ENCODE measurements at regions not wholly inside any gene's neighbourhood (a gene's known extent, or its start where the extent isn't known, plus 50 kb on each side); places are given as distances from the start of the nearest gene placed in this dataset.

DNA sequence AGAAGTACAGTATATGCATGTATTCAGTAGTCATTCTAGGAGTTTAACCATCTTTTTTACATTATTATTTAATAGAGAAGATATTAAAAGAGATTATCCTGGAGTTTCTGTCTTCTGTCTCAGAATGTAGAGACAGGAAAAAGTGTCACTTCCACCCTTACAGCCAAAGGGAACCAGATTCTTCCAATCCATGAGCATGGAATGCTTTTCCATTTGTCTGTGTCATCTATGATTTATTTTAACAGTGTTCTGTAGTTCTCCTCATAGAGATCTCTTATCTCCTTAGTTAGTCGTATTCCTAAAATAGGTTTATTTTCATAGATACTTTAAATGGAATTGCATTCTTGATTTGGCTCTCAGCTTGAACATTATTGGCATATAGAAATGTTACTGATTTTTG, 959.5 kb upstream of the PIK3C3 start:
- no peak for DNase-seq

DNA sequence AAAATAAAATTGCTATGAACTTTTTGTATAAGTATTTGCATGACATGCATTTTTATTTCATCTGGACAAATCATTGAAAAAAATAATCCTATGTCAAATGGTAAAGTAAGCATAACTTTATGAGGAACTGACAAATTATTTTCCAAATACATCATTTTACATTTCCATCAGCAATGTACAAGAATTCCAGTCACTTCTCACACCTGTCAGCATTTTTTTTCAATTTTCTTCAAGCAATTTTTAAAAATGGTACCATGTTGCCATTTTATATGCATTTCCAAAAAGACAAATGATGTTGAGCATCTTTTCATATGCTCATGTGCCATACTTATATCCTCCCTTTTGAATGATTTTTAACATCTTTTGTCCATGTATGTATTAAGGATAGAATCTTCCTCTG, 961.7 kb upstream of the PIK3C3 start:
- DNase-seq = no peak

DNA sequence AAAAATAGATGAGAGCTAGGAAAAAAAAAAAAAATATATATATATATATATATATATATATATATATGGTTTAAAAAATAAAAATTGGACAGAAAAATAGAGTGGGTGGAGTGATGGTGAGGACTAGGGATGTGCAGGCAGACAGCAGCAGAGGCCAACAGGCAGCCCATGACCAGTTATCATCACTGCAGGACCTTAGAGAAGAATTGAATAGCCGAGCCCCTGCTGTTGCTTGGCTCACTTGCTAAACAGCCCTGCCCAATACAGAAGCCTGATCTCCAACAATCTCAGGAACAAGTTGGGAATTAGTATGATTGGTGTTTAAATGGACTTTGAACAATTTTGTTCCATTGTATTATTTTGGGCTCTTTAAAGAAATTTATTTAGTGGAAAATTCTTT, 967.5 kb upstream of the PIK3C3 start:
- DNase-seq = no peak

DNA sequence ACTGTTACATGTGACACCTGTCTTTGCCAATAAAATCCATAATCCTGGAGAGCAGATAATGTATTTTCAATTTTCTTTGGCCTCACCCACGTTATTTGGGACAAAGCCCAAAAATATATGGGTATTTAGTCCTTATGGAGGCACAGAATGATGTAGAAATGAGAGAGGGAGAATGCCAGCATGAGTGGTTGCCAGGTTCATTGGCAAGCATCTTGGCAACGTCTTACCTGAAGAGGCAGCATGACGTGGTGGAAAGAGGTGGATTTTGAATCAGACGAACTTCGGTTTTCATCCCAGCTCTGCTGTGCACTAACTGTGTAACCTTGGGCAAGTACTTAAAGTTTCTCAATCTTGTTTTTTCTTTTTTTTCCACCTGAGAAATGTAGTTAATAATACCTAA, 969.6 kb upstream of the PIK3C3 start:
- DNase-seq = no peak

DNA sequence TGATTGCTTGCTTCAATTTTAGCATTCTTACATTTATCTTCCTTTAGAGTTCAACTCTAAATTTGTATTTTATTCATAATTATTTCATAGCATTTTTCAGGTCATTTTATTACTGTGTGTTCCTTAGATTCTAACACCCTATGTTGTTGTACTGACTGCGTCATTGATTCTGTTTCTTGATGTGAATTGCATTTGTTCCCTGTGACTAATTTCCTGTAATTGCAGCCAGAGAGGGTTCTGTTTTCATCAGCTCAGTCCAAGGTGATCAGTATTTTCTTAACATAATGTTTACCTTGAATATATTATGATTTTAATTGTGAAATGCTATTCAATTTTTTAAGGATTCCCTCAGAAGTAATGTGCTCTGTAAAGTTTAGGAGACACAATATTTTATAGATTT, 970.2 kb upstream of the PIK3C3 start:
- no peak for DNase-seq

DNA sequence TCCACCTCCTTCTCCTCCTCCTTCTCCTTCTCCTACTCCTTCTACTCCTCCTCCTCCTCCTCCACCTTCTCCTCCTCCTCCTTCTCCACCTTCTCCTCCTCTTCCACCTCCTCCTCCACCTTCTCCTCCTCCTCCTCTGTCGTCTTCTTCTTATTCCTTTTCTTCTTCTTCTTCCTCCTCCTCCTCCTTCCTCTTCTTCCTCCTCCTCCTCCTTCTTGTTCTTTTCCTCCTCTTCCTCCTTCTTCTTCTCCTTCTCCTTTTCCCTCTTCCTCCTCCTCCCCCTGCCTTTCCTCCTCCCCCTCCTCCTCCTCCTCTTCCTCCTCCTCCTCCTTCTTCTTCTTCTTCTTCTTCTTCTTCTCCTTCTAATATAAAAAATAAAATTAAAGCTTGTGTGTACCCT, 971.2 kb upstream of the PIK3C3 start:
- no peak for DNase-seq

DNA sequence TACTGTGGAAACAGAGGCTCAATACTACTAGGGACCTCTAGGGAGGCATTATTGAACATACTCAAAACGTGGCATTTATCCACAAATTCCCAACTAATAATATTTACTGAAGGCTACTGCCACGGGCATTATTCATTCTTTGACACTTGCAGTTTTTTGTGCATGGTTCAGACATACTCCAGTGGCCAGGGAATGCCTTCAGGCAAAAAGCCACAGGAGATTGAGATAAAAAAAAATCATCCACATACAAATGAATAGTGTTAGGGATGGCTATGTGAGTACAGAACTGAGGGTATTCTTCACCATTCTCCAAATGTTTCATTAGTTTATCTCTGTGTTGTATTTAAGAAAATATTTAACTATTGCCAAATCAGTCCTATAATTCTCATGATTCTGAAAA, 974.9 kb upstream of the PIK3C3 start:
- no peak for DNase-seq

DNA sequence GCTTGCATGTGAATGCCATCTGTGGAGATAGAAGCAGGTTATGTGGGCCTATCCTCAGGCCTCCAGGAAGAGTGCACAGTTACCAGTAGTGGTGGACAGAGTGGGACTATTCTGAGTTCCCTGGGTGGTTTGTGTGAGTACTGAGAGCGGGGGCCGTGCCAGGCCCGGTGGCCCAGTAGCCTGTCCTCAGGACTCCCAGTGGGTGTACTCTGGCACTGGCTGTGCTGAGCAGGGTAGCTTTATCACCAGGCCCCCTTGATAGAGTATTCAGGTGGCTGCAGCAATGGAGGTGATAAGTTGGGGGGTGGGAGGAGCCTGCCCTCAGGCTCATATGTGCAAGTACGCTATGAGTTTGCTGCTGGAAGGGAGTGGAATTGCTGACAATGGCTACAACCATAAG, 979.0 kb upstream of the PIK3C3 start:
- no peak for DNase-seq

DNA sequence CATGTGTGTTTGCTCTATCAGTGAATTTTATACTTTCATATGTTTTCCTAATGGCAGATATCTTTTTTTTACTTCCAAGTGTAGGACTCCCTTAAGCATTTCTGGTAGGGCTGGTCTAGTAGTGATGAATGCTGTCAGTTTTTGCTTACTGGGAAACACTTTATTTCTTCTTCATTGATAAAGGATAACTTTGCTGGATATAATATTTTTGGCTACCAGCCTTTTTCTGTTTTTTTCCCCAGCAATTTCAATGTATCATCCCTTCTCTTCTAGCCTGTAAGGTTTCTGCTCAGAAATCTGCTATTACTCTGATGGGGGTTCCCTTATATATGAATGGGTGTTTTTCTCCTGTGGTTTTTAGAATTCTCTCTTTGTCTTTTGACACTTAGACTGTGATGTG, 980.6 kb upstream of the PIK3C3 start:
- DNase-seq = no peak

DNA sequence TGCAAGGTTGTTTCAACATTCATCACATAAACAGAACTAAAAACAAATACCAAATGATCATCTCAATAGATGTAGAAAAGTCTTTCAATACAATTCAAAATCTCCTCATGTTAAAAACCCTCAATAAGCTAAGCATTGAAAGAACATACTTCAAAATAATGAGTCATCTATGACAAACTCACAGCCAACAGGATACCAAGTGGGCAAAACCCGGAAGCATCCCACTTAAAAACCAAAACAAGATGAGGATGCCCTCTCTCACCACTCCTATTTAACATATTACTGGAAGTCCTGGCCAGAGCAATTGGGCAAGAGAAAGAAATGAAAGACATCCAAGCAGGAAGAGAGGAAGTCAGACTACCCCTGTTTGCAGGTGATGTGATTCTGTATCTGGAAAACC, 992.2 kb upstream of the PIK3C3 start:
- DNase-seq = no peak

DNA sequence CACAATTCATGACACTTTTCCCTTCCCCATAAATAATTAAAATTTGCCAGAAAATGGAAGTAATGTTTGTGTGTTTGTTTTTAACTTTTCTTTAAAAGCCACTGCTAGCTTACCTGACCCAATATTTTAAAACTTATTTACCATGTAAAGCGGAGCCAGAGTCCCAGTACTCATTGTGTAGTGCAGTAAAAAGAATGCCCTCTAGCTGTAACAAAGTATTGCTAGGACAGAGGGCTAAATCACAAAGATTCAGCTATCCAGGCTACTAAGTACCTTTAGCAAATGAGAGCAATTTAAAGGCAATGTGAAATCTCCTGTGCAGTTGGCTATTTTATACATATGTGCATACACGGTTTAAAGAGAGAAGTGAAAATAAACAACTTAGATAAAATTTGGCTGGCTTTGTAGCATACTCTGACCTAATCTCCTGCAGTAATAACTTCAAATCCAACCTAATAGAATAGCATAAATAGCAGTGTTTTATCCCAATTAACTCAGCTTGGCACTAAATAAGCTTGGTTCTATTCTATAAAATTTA, 997.4 kb upstream of the PIK3C3 start:
- DNase-seq = no peak

DNA sequence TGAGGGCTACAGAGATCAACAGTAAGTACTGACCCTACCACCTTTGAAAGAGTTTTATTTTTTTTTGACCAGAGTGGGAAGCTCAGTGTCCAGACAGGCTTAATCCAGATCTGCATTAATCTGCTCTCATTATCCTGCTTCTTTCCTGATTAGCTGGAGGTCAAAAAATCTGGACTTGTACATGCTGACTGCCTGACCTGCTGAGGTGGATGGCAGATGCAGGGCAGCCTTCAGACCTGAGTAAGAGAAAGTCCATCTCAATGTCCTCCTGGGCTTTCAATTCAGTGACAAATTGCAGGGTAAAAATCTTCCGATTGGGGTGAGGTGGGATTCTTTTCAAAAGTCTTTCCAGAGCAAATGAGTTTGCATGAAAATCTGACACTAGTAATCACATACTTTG, 998.8 kb upstream of the PIK3C3 start:
- DNase-seq = no peak

DNA sequence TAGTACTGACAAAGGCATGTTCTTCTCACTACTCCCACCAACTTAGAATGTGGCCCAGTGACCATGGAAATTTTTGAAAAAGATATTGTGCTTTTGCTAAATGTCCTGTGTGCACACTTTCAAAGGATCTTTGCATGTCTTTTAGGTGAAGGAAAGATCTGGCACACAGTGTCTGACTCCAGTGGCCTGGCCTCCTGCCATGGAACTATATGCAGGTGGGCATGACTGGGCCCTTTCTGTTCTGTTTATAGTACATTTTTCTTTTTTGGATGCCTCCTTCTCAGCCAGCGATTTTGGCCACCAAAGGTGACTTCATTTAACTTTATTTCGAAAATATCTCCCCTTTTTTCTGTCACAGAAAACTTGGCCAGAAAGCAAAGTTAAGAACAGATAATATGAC, 999.7 kb upstream of the PIK3C3 start:
- DNase-seq = no peak

DNA sequence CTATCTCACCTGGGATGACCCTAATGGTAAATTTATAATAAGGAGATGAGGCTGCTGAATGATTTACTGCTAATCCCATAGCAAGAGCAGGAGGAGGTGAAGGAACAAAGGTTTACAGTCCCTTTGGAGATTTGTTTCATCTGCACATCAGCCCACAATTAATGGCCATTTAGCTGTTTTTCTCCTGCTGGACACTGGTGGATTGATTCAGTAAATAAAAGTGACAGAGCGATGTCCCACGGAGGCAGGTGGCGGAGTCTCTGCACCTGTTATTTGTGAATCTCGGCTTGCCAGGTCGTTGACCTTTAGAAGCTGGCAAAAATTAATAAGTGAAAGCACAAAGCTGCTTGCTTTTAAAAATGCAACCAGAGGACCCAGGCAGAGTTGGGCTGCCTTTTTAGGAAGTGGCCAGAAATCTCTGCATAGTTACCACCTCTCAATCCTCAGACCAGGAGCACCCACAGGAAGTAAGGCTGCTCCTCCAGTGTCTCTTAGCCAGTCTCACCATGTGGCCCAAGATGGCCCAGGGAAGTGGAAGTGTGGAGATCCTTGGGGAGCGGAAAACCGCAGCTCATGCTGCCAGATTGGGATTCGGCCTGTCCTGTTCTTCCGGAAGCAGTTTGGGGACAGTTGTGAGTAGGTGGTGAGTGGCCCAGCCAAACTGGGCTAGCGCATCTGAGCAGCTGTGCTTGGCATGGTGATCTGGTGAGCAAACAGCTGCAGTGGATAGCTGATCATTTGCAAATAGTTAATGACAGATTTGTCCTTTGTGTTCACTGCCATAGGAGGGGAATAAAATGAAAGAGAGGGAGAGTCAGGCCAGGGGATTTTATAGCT, 1005.7 kb upstream of the PIK3C3 start:
- peak; percentile 39 for DNase-seq

DNA sequence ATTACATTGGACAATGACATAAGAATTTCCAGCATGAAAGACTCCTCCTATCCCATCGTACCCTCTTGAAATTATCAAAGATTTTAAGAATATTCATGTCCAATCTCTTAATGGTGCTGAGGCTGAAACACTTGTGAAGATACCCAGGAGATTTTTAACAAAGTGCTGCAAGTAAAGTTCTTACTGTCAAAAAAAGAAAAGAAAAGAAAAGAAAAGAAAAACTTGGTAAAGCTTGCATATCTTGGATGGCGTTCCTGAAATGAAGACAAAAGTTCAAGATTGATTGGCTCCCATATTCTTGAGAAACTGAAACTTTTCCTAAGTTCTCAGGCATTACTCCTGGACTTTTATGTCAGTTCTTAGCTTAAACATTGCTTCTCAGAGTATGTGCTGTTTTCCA, 1010.5 kb upstream of the PIK3C3 start:
- no peak for DNase-seq

DNA sequence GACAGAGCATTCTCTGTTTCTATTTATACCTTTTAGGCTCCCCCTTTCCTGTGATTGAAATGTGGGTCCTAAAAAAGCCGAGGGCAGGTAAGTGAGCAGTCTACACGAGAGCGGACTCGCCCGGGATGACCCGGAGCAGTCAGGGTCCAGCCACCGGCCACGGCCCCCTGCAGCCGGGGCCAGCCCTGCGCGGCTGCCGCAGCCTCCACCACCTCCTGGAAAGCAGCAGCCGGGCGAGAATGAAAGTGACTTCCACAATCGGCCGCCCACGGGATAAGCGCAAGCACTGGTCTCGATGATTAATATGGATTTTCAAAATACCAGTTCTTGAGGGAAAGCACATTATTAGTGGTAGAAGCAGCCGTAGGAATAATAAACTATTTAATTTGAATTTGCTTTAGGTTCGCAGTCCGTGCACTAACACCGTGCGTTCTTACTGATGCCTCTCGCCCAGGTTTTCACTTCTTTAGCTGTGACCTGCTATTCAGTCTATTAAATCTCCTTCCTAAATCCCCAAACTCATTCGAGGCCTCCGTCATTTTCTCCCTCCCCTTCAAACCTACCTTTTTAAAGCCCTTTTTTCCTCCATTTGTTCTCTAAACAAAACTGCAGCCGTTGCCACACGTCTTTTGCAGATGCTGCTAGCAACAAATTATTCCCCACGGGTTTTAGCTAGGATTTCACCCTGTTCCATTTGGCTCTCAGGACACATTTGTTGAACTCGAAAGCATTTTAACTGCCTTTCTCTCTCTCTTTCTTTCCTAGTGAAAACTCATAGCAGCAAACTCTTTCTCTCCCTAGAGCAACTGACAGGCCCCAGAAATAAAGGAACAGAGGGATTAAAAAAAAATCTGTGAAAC, 1015.1 kb upstream of the PIK3C3 start:
- no peak for DNase-seq

DNA sequence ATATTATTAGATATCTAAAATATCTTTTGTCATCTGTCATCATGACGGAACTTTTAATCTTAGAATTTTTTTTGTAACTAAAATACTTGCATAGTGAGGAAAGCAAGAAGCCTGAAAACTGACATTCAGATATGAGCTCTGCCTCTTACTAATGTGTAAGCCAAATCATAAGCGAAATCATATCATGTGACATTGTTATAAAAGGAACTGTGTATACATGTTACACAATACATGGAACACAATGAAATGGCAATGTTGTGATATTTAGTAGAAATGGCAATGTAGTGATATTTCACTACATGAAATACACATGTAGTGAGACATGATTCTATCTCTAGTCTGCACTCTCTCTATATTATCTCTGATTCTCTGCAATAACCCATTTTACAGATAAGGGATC, 1016.4 kb upstream of the PIK3C3 start:
- DNase-seq = no peak

DNA sequence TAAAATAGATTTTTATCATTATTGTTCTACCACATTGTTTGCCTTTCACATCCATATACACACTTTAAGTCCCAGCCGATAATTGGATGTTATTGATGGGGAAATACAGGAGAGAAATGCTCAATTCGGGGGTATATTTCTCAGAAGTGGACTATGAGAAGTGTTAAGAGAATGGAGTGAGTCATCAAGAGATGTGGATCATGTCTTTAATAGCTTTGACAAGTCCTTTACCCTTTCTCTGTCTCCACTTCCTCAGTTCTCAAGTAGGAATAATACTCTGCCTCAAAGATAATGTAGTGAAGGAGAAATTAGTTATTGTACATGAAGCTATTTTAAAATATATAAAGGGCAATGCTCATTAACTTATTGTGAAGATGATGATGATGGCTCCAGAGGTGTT, 1017.6 kb upstream of the PIK3C3 start:
- no peak for DNase-seq

DNA sequence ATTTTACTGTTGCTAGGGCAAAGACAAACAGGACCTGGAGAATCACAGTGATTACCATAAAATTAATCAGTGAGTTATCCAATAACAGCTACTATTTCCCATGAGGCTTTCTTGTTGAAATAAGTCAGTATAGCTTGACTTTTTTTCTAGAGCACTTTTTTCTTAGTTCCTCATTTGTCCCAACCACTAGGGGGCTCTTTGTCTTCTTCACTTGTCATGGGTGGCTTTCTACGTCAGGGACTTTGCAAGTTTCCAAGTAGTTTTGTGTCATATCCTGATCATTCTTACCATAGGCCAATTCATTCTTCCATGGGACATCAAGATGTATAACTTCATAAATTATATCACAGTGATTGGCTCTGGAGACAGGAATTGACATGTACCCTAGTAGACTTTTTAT, 1019.6 kb upstream of the PIK3C3 start:
- no peak for DNase-seq

DNA sequence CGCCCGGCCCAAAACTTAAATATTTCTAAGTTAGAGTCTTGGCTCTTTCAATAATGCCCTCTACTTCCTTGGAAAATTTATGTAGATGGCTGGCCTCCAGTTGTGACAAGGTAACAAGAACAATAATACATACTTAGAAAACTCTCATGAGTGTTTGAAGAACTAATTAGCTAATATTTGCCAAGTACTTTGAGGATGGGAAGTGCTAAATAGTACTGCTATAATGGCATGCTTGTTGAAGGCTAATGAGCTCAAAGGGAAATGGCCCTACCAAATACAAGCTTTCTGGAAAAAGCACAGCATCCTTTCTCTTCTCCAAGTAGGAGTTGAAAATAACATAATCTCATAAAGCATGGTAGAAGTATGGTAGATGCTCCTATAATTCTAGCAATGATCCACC, 1022.2 kb upstream of the PIK3C3 start:
- peak; percentile 60 for DNase-seq

DNA sequence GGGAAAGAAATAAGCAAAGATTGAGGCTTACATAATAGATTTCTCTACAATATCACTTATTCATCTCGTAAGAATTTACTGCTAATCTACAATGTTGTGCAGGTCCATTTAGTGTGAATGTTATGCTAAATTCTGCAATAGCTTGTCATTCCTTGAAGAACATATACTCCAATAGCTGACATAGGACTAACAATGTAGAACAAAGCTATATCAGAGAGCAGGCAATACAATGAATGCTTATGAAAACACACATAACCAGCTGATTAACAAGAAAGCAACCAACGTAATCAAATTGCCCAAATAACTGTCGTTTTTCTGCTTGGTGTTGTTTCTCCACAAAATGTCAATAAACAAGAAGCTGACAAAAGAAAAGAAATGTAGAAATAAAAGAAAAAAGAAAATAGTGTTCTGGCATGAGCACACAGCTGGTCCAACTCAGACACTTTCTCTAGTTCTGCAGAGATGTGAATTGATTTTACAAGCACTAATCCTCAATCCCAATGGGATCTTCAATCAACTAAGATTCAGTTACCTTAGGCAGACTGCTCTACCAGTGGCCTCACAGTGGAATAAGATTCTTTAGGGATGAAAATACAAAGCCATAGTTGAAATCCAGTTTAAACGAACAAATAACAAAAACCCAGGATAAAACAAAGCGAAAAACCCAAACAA, 1024.7 kb upstream of the PIK3C3 start:
- DNase-seq = no peak

DNA sequence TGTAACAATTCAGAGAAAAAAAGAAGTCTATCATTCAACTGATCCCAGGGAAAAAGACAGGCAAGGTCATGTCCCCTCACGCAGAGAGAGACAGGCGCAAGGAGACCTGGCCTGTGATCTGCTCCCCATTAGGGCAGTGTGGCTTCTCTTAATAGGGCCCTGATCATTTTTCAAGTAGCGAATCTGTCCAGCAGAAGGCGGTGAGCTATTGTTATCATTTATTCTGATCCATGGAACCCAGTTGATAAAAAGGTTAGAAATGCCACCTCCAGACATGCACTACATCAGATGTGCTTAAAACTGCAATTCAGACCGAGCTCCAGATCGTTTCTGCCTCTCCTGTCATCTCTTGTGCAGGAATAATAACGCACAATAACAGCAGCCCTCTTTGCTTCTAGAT, 1025.6 kb upstream of the PIK3C3 start:
- no peak for DNase-seq

DNA sequence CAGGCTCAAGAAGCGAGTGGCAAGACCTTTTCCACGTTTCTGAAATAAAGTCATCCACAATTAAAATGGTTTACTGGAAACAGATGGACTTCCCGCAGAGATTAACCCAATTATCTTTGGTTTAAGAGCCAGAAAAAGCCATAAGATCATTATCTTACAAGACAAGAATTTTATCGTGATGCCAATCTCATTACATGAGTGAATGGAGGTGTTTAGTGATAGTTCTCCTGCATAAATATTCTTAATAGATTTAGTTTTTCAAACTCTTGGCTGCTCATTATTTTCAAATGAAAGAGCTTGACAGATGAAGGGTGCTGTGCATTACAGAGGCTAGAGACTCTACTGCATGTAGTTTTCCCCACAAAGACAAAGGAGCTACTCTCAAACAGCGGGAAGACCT, 1028.4 kb upstream of the PIK3C3 start:
- no peak for DNase-seq

All from NCI-H1105 treated with DMSO at 0.1 percent for 48 hours (cell line).